Upper lobe of left lung (tissue), 4 donors: ENCODE measurements at regions not wholly inside any gene's neighbourhood (a gene's known extent, or its start where the extent isn't known, plus 50 kb on each side); places are given as distances from the start of the nearest gene placed in this dataset.

Experiments
- CTCF ChIP-seq, 6 experiments: fragments of 450-650 bp in 4 of 6; fragments of 200-600 bp in 2 of 6; sonication (generic) in 2 of 6; IDR thresholded peaks; one replicate each; pipeline ENCODE4 v1.5.1; 2016 to 2019; ENCODE audit warnings: antibody characterized with exemption in 6 of 6
- POLR2AphosphoS5 ChIP-seq, 2 donors: sonication (generic); formaldehyde crosslinking; IDR thresholded peaks; one replicate each; pipeline ENCODE4 v1.5.1; 2017; ENCODE audit warnings: antibody characterized with exemption in 2 of 2

- TF ChIP-seq CTCF (IDR thresholded peaks at IDR 0.05) (no peak), POLR2AphosphoS5 (IDR thresholded peaks at IDR 0.05) (no peak)
Measured at GRCh38 chr1:177789956-177790355, 179.9 kb downstream of the SEC16B start.
